Activated CD8-positive, alpha-beta T cell treated with anti-CD3 and anti-CD28 coated beads for 36 hours (primary cell): ENCODE measurements at regions not wholly inside any gene's neighbourhood (a gene's known extent, or its start where the extent isn't known, plus 50 kb on each side); places are given as distances from the start of the nearest gene placed in this dataset.

ENCODE experiments used
- ATAC-seq: fragments of 200-7000 bp; cut with Tn5 transposase; one replicate; pipeline ENCODE4 v1.10.0; 2021; ENCODE audit warnings: mild to moderate bottlenecking, moderate library complexity
- CTCF ChIA-PET: fragments of 350-600 bp; sonication (Branson Sonifier 250); formaldehyde crosslinking; loops from one replicate; lab custom pipeline; 2021; ENCODE audit warnings: antibody characterized with exemption; lab: Charles Lee
- POLR2A ChIA-PET: fragments of 350-600 bp; sonication (Branson Sonifier 250); formaldehyde crosslinking; loops from one replicate; lab custom pipeline; 2021; ENCODE audit warnings: antibody characterized with exemption; lab: Charles Lee
- DNase-seq: peaks from one replicate; pipeline ENCODE4 v3.0.0-alpha.2; 2020
- H3K27ac Mint-ChIP-seq: one replicate; pipeline ENCODE4 v1.8.0; 2021; ENCODE audit warnings: mild to moderate bottlenecking, mixed read lengths
- H3K27me3 Mint-ChIP-seq: one replicate; pipeline ENCODE4 v1.8.0; 2021; ENCODE audit warnings: mixed read lengths
- H3K36me3 Mint-ChIP-seq: one replicate; pipeline ENCODE4 v1.8.0; 2021; ENCODE audit warnings: low read depth, mixed read lengths
- H3K4me1 Mint-ChIP-seq: one replicate; pipeline ENCODE4 v1.8.0; 2021; ENCODE audit warnings: low read depth, mixed read lengths
- H3K4me3 Mint-ChIP-seq: one replicate; pipeline ENCODE4 v1.8.0; 2021; ENCODE audit warnings: mild to moderate bottlenecking, moderate library complexity, mixed read lengths
- H3K9me3 Mint-ChIP-seq: one replicate; pipeline ENCODE4 v1.8.0; 2021; ENCODE audit warnings: mixed read lengths
- CTCF ChIP-seq: fragments of 200-600 bp; IDR thresholded peaks from one replicate; pipeline ENCODE4 v1.8.0; 2022; ENCODE audit warnings: antibody characterized with exemption, mild to moderate bottlenecking
- intact Hi-C: fragments of 100-400 bp; cut with micrococcal nuclease; formaldehyde crosslinking; loops from one replicate; pipeline ENCODE4 v1.10.0; 2022

GRCh38 chr3:43783987-43784639 is 93.4 kb downstream of the ABHD5 start:
- intact Hi-C loops = no loop called here
- Mint-ChIP-seq H3K9me3 (no peaks in the 10 kb centered on the region), H3K27me3 (peaks cover 1% of the 10 kb centered on the region), H3K36me3 (no peaks in the 10 kb centered on the region), H3K4me1 (no peaks in the 10 kb centered on the region), H3K27ac (no peak overlapping the region), H3K4me3 (no peak overlapping the region)
- ChIA-PET POLR2A (no interaction called here), CTCF (no interaction called here)
- no peak for ATAC-seq
- no peak for DNase-seq
- no peak for TF ChIP-seq CTCF

GRCh38 chr3:43784640-43785011 is 93.9 kb downstream of the ABHD5 start:
- no peaks in the 10 kb centered on the region for H3K4me1 Mint-ChIP-seq
- no peaks in the 10 kb centered on the region for H3K36me3 Mint-ChIP-seq
- no peaks in the 10 kb centered on the region for H3K9me3 Mint-ChIP-seq
- no peak overlapping the region for H3K4me3 Mint-ChIP-seq
- no peak for TF ChIP-seq CTCF
- peaks cover 1% of the 10 kb centered on the region for H3K27me3 Mint-ChIP-seq
- ChIA-PET POLR2A (no interaction called here), CTCF (no interaction called here)
- ATAC-seq = no peak
- no peak overlapping the region for H3K27ac Mint-ChIP-seq
- intact Hi-C loops = no loop called here
- DNase-seq = no peak

GRCh38 chr3:43785551-43785950 is 94.8 kb downstream of the ABHD5 start:
- POLR2A ChIA-PET = no interaction called here
- no peaks in the 10 kb centered on the region for H3K4me1 Mint-ChIP-seq
- H3K27me3 Mint-ChIP-seq = peaks cover 3% of the 10 kb centered on the region
- H3K4me3 Mint-ChIP-seq = no peak overlapping the region
- no peaks in the 10 kb centered on the region for H3K9me3 Mint-ChIP-seq
- CTCF ChIA-PET = interaction anchor here (0.9 kb wide), 1 partner anchor 413 kb away, joined by 3 read pairs; no protein-coding TSS in a partner anchor
- no peaks in the 10 kb centered on the region for H3K36me3 Mint-ChIP-seq
- no peak for DNase-seq
- no peak for ATAC-seq
- intact Hi-C loops = no loop called here
- TF ChIP-seq CTCF = no peak
- no peak overlapping the region for H3K27ac Mint-ChIP-seq

GRCh38 chr3:43786102-43786501 is 95.4 kb downstream of the ABHD5 start:
- POLR2A ChIA-PET = no interaction called here
- Mint-ChIP-seq H3K4me3 (no peak overlapping the region), H3K36me3 (no peaks in the 10 kb centered on the region), H3K27me3 (peaks cover 4% of the 10 kb centered on the region), H3K9me3 (no peaks in the 10 kb centered on the region), H3K27ac (no peak overlapping the region), H3K4me1 (no peaks in the 10 kb centered on the region)
- CTCF ChIA-PET = interaction anchor here (0.9 kb wide), 1 partner anchor 413 kb away, joined by 3 read pairs; no protein-coding TSS in a partner anchor
- intact Hi-C loops = no loop called here
- ATAC-seq = no peak
- TF ChIP-seq CTCF = no peak
- DNase-seq = no peak

- Mint-ChIP-seq H3K4me1 (no peaks in the 10 kb centered on the region), H3K27ac (no peak overlapping the region), H3K27me3 (peaks cover 3% of the 10 kb centered on the region), H3K4me3 (no peak overlapping the region), H3K9me3 (no peaks in the 10 kb centered on the region), H3K36me3 (no peaks in the 10 kb centered on the region)
- POLR2A ChIA-PET = no interaction called here
- no peak for ATAC-seq
- no peak for TF ChIP-seq CTCF
- intact Hi-C loops = no loop called here
- CTCF ChIA-PET = no interaction called here
- no peak for DNase-seq
Measured at GRCh38 chr3:43786526-43787305, 96.0 kb downstream of the ABHD5 start.
